Erythroblast (primary cell): ENCODE measurements at regions not wholly inside any gene's neighbourhood (a gene's known extent, or its start where the extent isn't known, plus 50 kb on each side); places are given as distances from the start of the nearest gene placed in this dataset.

Experiments used
- GATA1 ChIP-seq: IDR thresholded peaks from 2 replicates; pipeline ENCODE4 v1.6.1; 2011; ENCODE audit warnings: low read depth, mild to moderate bottlenecking, control low read depth, low read length, moderate library complexity
- POLR2A ChIP-seq: IDR thresholded peaks from 2 replicates; pipeline ENCODE4 v1.6.1; 2011; ENCODE audit warnings: mild to moderate bottlenecking, low read length

- TF ChIP-seq POLR2A (no peak), GATA1 (no peak)
These were observed 347.3 kb downstream of the ENC1 start for GRCh38 chr5:74293182-74293581.
